Fibroblast of skin of left biceps (primary cell): ENCODE measurements at regions not wholly inside any gene's neighbourhood (a gene's known extent, or its start where the extent isn't known, plus 50 kb on each side); places are given as distances from the start of the nearest gene placed in this dataset.
A peak's percentile ranks its signal among the peaks of the same experiment; 100 is the strongest.
"Not testable (repeated sequence)": the region's sequence is repeated elsewhere in the genome, so short reads cannot be mapped to it uniquely, and the experiment has no call there.

Experiments used
- DNase-seq, 2 experiments: peaks; one replicate each; pipeline ENCODE4 v3.0.0-alpha.2; 2013; ENCODE audit warnings: low read depth in 2 of 2

DNA sequence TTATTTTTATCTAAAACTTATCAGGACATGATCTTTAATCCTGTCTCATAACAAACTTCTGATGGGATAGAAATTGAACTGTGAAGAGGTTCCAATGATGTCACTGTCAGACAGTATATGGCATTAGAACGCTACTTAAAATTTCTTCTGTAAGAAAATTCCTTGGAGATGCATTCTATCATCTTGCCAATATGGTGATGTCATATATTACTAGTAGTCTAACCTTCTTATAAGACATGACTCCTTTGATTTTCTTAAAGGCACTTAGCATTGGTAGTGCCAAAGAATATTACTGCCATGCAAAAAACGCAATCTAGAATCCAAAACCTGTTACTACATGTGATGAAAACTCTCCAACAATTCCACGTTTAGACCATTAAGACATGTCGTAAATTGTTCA, 131.1 kb downstream of the SLC25A46 start:
- no peak for DNase-seq

DNA sequence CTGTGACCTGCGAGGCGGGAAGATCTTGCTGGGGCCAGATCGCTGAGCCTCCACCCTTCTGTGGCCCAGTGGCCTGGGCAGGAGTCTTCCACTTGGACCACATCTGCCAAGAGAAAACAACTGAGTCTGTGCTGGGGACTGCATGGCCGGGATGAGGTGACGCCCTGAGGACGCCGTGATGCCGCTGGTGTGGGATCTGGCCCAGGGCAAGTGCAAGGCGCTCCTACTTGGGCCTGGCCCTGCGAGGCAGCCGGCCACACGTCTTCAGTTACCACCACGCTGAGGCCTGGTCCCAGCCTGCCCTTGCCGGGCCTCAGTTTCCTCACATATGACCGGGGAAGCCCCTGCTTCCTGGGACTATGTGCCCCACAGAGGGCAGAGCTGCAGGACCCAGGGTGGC, 133.4 kb downstream of the SLC25A46 start:
- no peak for DNase-seq

DNA sequence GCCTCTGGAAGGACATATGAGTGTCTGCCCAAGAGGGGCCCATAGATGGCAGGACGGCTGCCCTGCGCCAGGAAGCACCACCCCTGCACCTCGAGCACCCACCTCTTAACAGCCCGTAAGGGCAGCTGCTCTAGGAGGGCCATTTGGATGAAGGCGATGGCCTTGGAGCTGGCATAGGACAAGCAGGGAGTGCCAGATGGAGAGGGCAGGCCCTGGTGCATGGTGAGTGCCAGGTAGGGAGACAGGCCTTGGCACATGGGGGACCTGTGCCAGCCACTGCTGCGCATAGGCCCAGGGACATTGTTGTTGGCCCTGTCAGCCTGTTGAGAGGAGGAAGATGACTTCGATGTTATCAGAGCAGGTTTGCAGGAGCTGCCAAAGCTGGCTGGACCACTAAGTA, 134.2 kb downstream of the SLC25A46 start:
- DNase-seq = no peak

- DNase-seq = no peak
These were observed 135.1 kb downstream of the SLC25A46 start for GRCh38 chr5:110873773-110874437.

- not testable (repeated sequence) for DNase-seq
These were observed 136.3 kb downstream of the SLC25A46 start for GRCh38 chr5:110875115-110875514.

DNA sequence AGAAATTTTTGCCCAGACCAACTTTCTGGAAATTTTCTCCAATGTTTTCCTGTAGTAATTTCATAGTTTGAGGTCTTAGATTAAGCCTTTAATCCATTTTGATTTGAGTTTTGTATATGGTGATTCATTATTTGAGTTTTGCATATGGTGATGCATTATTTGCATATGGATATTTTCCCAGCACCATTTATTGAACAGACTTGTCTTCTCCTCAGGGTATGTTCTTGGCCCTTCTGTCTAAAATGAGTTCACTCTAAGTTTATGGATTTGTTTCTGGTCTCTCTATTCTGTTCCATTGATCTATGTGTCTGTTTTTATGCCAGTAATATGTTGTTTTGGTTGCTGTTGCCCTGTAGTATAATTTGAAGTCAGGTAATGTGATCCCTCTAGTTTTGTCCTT, 139.3 kb downstream of the SLC25A46 start:
- DNase-seq = no peak

- no peak for DNase-seq
These were observed 140.9 kb downstream of the SLC25A46 start for GRCh38 chr5:110879675-110880074.

DNA sequence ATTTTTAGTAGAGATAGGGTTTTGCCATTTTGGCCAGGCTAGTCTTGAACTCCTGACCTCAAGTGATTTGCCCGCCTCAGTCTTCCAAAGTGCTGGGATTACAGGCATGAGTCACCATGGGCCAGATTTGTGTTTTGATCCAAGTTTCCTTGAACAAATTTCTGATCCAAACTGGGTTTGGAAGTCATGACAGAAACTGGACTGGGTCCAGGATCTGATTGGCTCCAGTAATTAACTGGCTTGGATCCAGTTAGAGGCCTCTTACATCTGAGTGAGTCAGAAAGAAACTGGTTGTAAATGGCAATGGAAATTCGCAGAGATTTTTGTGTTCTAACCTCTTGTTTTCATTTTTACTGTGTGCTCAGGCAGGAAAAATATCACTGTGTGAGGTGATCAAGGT, 141.6 kb downstream of the SLC25A46 start:
- DNase-seq = peak; percentile 45 to 52

- no peak for DNase-seq
These were observed 145.2 kb downstream of the SLC25A46 start for GRCh38 chr5:110884005-110884404.

GRCh38 chr5:110887170-110887569, 148.4 kb downstream of the SLC25A46 start:
- not testable (repeated sequence) for DNase-seq

DNA sequence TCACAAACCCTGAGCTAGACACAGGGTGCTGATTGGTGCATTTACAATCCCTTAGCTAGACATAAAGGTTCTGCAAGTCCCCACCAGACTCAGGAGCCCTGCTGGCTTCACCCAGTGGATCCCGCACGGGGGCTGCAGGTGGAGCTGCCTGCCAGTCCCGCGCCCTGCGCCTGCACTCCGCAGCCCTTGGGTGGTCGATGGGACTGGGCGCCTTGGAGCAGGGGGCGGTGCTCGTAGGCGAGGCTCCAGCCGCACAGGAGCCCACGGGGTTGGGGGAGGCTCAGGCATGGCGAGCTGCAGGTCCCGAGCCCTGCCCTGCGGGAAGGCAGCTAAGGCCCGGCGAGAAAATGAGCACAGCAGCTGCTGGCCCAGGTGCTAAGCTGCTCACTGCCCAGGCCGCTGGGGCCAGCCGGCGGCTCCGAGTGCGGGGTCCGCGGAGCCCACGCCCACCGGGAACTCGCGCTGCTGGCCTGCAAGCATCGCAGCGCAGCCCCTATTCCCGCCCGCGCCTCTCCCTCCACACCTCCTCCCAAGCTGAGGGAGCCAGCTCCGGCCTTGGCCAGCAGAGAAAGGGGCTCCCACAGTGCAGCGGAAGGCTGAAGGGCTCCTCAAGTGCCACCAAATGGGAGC, 155.2 kb downstream of the SLC25A46 start:
- not testable (repeated sequence) for DNase-seq

DNA sequence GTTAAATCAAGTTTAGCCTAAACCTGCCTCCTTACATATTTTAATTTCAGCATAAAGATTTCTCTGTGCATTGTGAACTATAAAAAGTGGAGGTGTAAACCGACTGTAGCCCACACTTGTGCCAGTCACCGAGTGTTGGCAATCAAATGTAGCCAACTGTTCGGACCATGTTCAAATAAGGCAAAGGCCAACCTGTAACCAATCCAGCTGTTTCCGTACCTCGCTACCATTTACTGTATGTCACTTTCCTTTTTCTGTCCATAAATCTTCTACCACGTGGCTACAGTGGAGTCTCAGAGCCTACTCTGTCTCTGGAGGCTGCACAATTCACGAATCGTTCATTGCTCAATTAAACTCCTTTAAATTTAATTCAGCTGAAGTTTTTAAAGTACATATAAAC, 156.0 kb downstream of the SLC25A46 start:
- no peak for DNase-seq

GRCh38 chr5:110896901-110897300, 158.1 kb downstream of the SLC25A46 start:
- DNase-seq = peak; percentile 46 to 51

- DNase-seq = no peak
These were observed 161.0 kb downstream of the SLC25A46 start for GRCh38 chr5:110899566-110900412.

DNA sequence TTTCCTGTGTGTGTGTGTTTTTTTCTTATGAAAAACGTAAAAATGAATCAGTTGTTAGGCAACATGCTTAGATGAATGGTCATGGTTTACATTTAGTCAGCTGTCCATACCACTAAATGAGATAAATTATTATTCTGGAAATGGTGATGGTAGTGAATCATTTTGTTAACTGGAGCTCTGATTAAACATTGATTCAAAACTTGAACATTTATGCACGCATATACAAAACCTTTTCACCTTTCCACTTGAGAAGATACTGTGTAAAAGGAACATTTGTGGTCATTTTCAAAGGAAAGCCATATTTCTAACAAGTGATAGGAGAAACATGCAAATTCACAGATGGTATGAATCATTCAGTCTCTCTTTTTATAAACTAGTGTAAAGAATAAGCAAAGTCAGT, 162.0 kb downstream of the SLC25A46 start:
- DNase-seq = peak; percentile 71 to 74

GRCh38 chr5:110903966-110904365, 165.2 kb downstream of the SLC25A46 start:
- no peak for DNase-seq

DNA sequence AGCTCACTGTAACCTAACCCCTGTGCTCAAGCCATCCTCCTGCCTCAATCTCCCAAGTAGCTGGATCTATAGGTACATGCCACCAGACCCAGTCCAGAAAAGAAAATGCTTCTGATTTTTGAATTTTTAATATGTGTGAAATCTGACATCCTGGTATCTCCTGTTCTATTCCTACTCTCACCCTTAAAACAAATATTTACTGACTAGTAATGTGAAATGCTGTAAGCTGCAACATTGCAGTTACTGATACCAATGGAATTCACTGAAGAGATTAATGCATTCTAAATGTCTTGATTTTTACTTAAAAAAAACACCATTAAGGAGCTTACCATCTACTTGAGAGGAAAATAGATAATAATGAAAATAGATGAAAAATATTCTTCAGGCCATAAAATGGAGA, 162.7 kb upstream of the TSLP start:
- no peak for DNase-seq

GRCh38 chr5:110909415-110909814, 162.1 kb upstream of the TSLP start:
- DNase-seq = no peak

GRCh38 chr5:110909950-110910349, 161.6 kb upstream of the TSLP start:
- DNase-seq = peak in 1 of 2 experiments; percentile 13

DNA sequence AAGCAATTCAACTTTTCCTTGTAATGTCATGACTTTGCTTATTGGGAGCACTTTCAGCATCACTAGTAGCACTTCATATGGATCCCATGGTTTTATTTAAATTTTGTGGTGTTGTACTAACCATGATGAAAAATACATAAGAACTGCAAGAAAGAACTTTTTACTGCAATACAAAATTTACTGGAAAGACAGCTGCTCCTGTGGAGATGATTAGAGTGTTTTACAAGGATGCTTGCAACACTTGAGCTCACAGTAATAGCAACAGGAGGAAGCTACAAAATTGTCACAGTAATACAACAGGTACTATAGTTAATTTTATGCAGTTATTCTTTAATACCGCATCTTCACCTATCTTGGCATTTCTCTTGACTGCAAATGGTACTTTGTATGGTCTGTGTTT, 158.3 kb upstream of the TSLP start:
- DNase-seq = no peak

DNA sequence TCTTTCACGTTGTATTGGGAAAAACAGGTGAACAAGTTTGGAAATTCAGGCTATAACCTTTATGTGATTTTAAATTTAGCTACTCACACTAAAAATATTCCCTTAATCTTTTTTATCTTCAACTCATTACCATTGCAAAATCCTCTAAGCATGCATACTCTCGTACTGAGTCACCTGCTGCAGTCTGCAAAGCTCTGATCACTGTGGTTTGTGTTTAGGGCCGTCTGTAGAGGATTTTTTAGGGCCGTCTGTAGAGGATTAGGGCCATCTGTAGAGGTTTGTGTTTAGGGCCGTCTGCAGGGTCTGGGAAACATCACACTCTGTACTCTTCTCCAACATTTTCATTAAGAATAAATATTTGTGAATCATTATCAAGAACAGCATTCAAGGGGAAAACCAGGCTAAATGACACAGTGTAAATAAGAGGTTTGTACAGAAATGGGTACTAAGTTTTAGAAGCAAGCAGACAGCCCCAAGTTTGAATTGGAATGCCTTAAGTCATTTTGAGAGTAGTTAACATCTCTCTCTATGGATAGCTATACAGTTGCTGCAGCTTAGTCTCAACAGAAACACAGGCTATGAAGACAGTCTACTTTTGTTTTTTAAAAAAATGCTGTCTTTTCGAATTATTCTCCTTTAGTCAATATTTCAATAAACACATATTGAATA, 155.0 kb upstream of the TSLP start:
- DNase-seq = peak; percentile 73 to 75
